ENCODE measurements at regions not wholly inside any gene's neighbourhood (a gene's known extent, or its start where the extent isn't known, plus 50 kb on each side); places are given as distances from the start of the nearest gene placed in this dataset.

- no peak overlapping the region for H3K27ac ChIP-seq
- DNase-seq (ENCODE audit: low spot score in 2 of 2) = no peak
- no peaks in the 10 kb centered on the region for H3K4me1 ChIP-seq
- TF ChIP-seq POLR2AphosphoS5 (IDR thresholded peaks at IDR 0.05) = no peak
- TF ChIP-seq CTCF (IDR thresholded peaks at IDR 0.05) = no peak
- TF ChIP-seq EP300 (IDR thresholded peaks at IDR 0.05) = no peak
- TF ChIP-seq POLR2A (IDR thresholded peaks at IDR 0.05) = no peak
- no peaks in the 10 kb centered on the region for H3K36me3 ChIP-seq
- no peak overlapping the region for H3K4me3 ChIP-seq
- 47% methylated on average over 1 of the region's 1 CpG for WGBS
- no peaks in the 10 kb centered on the region for H3K27me3 ChIP-seq
- peaks cover 3% of the 10 kb centered on the region for H3K9me3 ChIP-seq
These were observed 411.3 kb downstream of the CMPK2 start for GRCh38 chr2:6454286-6454990.

- Histone ChIP-seq H3K9me3 (peaks cover 3% of the 10 kb centered on the region), H3K4me1 (no peaks in the 10 kb centered on the region), H3K27ac (no peak overlapping the region), H3K27me3 (no peaks in the 10 kb centered on the region), H3K36me3 (no peaks in the 10 kb centered on the region), H3K4me3 (no peak overlapping the region)
- TF ChIP-seq POLR2AphosphoS5 (IDR thresholded peaks at IDR 0.05) (no peak), EP300 (IDR thresholded peaks at IDR 0.05) (no peak), CTCF (IDR thresholded peaks at IDR 0.05) (no peak), POLR2A (IDR thresholded peaks at IDR 0.05) (no peak)
- 70% methylated on average over 9 of the region's 13 CpGs for WGBS
- no peak for DNase-seq (ENCODE audit: low spot score in 2 of 2)
These were observed 406.6 kb downstream of the CMPK2 start for GRCh38 chr2:6459138-6459537.

- no peaks in the 10 kb centered on the region for H3K9me3 ChIP-seq
- H3K27me3 ChIP-seq = peaks cover 7% of the 10 kb centered on the region
- H3K4me3 ChIP-seq = no peak overlapping the region
- no peak for DNase-seq (ENCODE audit: low spot score in 2 of 2)
- H3K27ac ChIP-seq = no peak overlapping the region
- no peaks in the 10 kb centered on the region for H3K36me3 ChIP-seq
- no peaks in the 10 kb centered on the region for H3K4me1 ChIP-seq
- WGBS = 65% methylated on average over 1 of the region's 1 CpG
- TF ChIP-seq EP300 (IDR thresholded peaks at IDR 0.05) = no peak
- TF ChIP-seq CTCF (IDR thresholded peaks at IDR 0.05) = no peak
- TF ChIP-seq POLR2AphosphoS5 (IDR thresholded peaks at IDR 0.05) = no peak
- no peak for TF ChIP-seq POLR2A (IDR thresholded peaks at IDR 0.05)
These were observed 395.2 kb downstream of the CMPK2 start for GRCh38 chr2:6470518-6470917.

GRCh38 chr2:6471419-6471818, 394.3 kb downstream of the CMPK2 start:
- no peaks in the 10 kb centered on the region for H3K36me3 ChIP-seq
- no peak for DNase-seq (ENCODE audit: low spot score in 2 of 2)
- no peak overlapping the region for H3K27ac ChIP-seq
- WGBS = 76% methylated on average over 4 of the region's 4 CpGs
- TF ChIP-seq EP300 (IDR thresholded peaks at IDR 0.05) = no peak
- TF ChIP-seq POLR2AphosphoS5 (IDR thresholded peaks at IDR 0.05) = no peak
- TF ChIP-seq CTCF (IDR thresholded peaks at IDR 0.05) = no peak
- no peak for TF ChIP-seq POLR2A (IDR thresholded peaks at IDR 0.05)
- no peak overlapping the region for H3K4me3 ChIP-seq
- no peaks in the 10 kb centered on the region for H3K4me1 ChIP-seq
- no peaks in the 10 kb centered on the region for H3K9me3 ChIP-seq
- peaks cover 7% of the 10 kb centered on the region for H3K27me3 ChIP-seq

GRCh38 chr2:6474161-6475140, 391.3 kb downstream of the CMPK2 start:
- Histone ChIP-seq H3K27ac (no peak overlapping the region), H3K4me1 (no peaks in the 10 kb centered on the region), H3K36me3 (no peaks in the 10 kb centered on the region), H3K27me3 (peaks cover 7% of the 10 kb centered on the region), H3K4me3 (no peak overlapping the region), H3K9me3 (no peaks in the 10 kb centered on the region)
- DNase-seq (ENCODE audit: low spot score in 2 of 2) = no peak
- no peak for TF ChIP-seq POLR2AphosphoS5 (IDR thresholded peaks at IDR 0.05)
- no peak for TF ChIP-seq CTCF (IDR thresholded peaks at IDR 0.05)
- TF ChIP-seq EP300 (IDR thresholded peaks at IDR 0.05) = no peak
- TF ChIP-seq POLR2A (IDR thresholded peaks at IDR 0.05) = no peak
- 52% methylated on average over 4 of the region's 4 CpGs for WGBS
